ENCODE measurements at regions not wholly inside any gene's neighbourhood (a gene's known extent, or its start where the extent isn't known, plus 50 kb on each side); places are given as distances from the start of the nearest gene placed in this dataset.

DNA sequence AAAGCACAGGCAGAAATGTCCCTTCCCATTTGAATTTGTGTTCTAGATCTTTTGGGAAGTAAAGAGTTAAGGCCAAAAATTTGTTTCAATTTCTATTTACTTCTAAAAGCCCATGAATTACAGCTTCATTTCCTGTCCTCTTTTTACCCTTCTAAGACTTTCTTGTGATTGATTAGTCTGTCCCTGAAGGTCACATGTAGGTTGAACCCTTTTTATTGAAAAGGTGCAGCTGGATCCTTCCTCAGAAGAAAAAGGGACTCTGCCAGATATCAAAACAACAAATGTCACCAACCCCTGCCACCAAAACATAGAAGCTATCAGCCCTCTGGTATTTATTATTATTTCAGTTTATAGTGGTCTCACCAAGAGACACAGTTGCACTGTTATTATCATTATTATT is 424.9 kb upstream of the DPP6 start:
- no peak overlapping the region for H3K4me3 ChIP-seq
- no peak for ATAC-seq (ENCODE audit: insufficient read depth, low FRiP score)
- no peak for DNase-seq
- no peaks in the 10 kb centered on the region for H3K4me1 ChIP-seq (ENCODE audit: control insufficient read depth in 5 of 5, insufficient read depth in 5 of 5, low read length in 5 of 5)
- TF ChIP-seq, protein P1, sequence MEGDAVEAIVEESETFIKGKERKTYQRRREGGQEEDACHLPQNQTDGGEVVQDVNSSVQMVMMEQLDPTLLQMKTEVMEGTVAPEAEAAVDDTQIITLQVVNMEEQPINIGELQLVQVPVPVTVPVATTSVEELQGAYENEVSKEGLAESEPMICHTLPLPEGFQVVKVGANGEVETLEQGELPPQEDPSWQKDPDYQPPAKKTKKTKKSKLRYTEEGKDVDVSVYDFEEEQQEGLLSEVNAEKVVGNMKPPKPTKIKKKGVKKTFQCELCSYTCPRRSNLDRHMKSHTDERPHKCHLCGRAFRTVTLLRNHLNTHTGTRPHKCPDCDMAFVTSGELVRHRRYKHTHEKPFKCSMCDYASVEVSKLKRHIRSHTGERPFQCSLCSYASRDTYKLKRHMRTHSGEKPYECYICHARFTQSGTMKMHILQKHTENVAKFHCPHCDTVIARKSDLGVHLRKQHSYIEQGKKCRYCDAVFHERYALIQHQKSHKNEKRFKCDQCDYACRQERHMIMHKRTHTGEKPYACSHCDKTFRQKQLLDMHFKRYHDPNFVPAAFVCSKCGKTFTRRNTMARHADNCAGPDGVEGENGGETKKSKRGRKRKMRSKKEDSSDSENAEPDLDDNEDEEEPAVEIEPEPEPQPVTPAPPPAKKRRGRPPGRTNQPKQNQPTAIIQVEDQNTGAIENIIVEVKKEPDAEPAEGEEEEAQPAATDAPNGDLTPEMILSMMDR (IDR thresholded peaks at IDR 0.05; ENCODE audit: control extremely low read depth, extremely low read depth), result no peak
- no peak overlapping the region for H3K27ac ChIP-seq (ENCODE audit: low read depth in 1 of 2, low read length in 1 of 2)
- no peaks in the 10 kb centered on the region for H3K27me3 ChIP-seq (ENCODE audit: control insufficient read depth in 3 of 3, insufficient read depth in 3 of 3, low read length in 2 of 3)
- no peaks in the 10 kb centered on the region for H3K9me3 ChIP-seq (ENCODE audit: control insufficient read depth in 4 of 4, insufficient read depth in 3 of 4, low read length in 3 of 4)
- H3K36me3 ChIP-seq (ENCODE audit: control insufficient read depth in 4 of 4, insufficient read depth in 4 of 4, low read length in 4 of 4), result no peaks in the 10 kb centered on the region
- no peak overlapping the region for H3K9ac ChIP-seq (ENCODE audit: insufficient read depth in 1 of 2, low read length in 2 of 2)

DNA sequence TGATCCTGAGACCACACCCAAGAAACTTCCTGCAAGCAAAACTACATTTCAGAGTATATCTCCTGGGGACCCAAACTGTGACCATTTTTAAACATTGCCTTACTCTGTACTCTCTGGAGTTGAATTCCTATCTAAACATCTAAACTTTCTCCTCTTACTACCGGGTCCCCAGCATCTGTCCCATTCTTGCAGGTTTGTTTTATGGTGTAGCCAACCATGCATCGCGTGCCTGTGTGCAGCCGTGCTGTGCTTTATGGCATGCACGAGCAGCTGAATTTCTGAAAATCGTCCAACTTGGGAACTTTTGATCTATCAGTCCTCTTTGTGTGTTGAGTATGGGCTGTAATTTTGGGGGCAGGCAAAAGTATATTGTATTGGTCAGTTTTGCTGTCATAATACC is 423.8 kb upstream of the DPP6 start:
- WGBS, 2 donors, result 81 to 90% methylated on average over 6 of the region's 6 CpGs

GRCh38 chr7:153628825-153629224 is 423.4 kb upstream of the DPP6 start:
- H3K27ac ChIP-seq (ENCODE audit: low read depth in 1 of 2, low read length in 1 of 2), result no peak overlapping the region
- H3K4me1 ChIP-seq (ENCODE audit: control insufficient read depth in 5 of 5, insufficient read depth in 5 of 5, low read length in 5 of 5), result no peaks in the 10 kb centered on the region
- no peak overlapping the region for H3K9ac ChIP-seq (ENCODE audit: insufficient read depth in 1 of 2, low read length in 2 of 2)
- no peaks in the 10 kb centered on the region for H3K27me3 ChIP-seq (ENCODE audit: control insufficient read depth in 3 of 3, insufficient read depth in 3 of 3, low read length in 2 of 3)
- no peaks in the 10 kb centered on the region for H3K36me3 ChIP-seq (ENCODE audit: control insufficient read depth in 4 of 4, insufficient read depth in 4 of 4, low read length in 4 of 4)
- WGBS, 2 donors, result 61 to 87% methylated on average over 1 of the region's 1 CpG
- DNase-seq, result no peak
- no peak overlapping the region for H3K4me3 ChIP-seq
- ATAC-seq (ENCODE audit: insufficient read depth, low FRiP score), result no peak
- no peaks in the 10 kb centered on the region for H3K9me3 ChIP-seq (ENCODE audit: control insufficient read depth in 4 of 4, insufficient read depth in 3 of 4, low read length in 3 of 4)
- TF ChIP-seq, protein P1 (IDR thresholded peaks at IDR 0.05; ENCODE audit: control extremely low read depth, extremely low read depth), result no peak

More for the DNA sequence above, 423.8 kb upstream of the DPP6 start:
- Histone ChIP-seq H3K27ac (ENCODE audit: low read depth in 1 of 2, low read length in 1 of 2) (no peak overlapping the region), H3K9ac (ENCODE audit: insufficient read depth in 1 of 2, low read length in 2 of 2) (no peak overlapping the region), H3K36me3 (ENCODE audit: control insufficient read depth in 4 of 4, insufficient read depth in 4 of 4, low read length in 4 of 4) (no peaks in the 10 kb centered on the region), H3K27me3 (ENCODE audit: control insufficient read depth in 3 of 3, insufficient read depth in 3 of 3, low read length in 2 of 3) (no peaks in the 10 kb centered on the region), H3K4me1 (ENCODE audit: control insufficient read depth in 5 of 5, insufficient read depth in 5 of 5, low read length in 5 of 5) (no peaks in the 10 kb centered on the region), H3K4me3 (no peak overlapping the region), H3K9me3 (ENCODE audit: control insufficient read depth in 4 of 4, insufficient read depth in 3 of 4, low read length in 3 of 4) (no peaks in the 10 kb centered on the region)
- no peak for DNase-seq
- ATAC-seq (ENCODE audit: insufficient read depth, low FRiP score), result no peak
- TF ChIP-seq, protein P1 (IDR thresholded peaks at IDR 0.05; ENCODE audit: control extremely low read depth, extremely low read depth), result no peak

- no peak overlapping the region for H3K27ac ChIP-seq (ENCODE audit: low read depth in 1 of 2, low read length in 1 of 2)
- H3K4me3 ChIP-seq, result no peak overlapping the region
- ATAC-seq (ENCODE audit: insufficient read depth, low FRiP score) (no peak), DNase-seq (no peak)
- 86 to 95% methylated on average over 10 of the region's 10 CpGs for WGBS, 2 donors
- no peaks in the 10 kb centered on the region for H3K27me3 ChIP-seq (ENCODE audit: control insufficient read depth in 3 of 3, insufficient read depth in 3 of 3, low read length in 2 of 3)
- TF ChIP-seq, protein P1 (IDR thresholded peaks at IDR 0.05; ENCODE audit: control extremely low read depth, extremely low read depth), result no peak
- H3K9ac ChIP-seq (ENCODE audit: insufficient read depth in 1 of 2, low read length in 2 of 2), result no peak overlapping the region
- H3K9me3 ChIP-seq (ENCODE audit: control insufficient read depth in 4 of 4, insufficient read depth in 3 of 4, low read length in 3 of 4), result peaks cover 0 to 7% (median 2%) of the 10 kb centered on the region in 4 donors
- peaks cover 0 to 3% (median 0%) of the 10 kb centered on the region in 5 donors for H3K4me1 ChIP-seq (ENCODE audit: control insufficient read depth in 5 of 5, insufficient read depth in 5 of 5, low read length in 5 of 5)
- no peaks in the 10 kb centered on the region for H3K36me3 ChIP-seq (ENCODE audit: control insufficient read depth in 4 of 4, insufficient read depth in 4 of 4, low read length in 4 of 4)
These were observed 413.3 kb upstream of the DPP6 start for GRCh38 chr7:153638821-153639435.

All from lung (tissue), 11 donors.